DOHH2 (cell line): ENCODE measurements at regions not wholly inside any gene's neighbourhood (a gene's known extent, or its start where the extent isn't known, plus 50 kb on each side); places are given as distances from the start of the nearest gene placed in this dataset.

Experiments
- H3F3A ChIP-seq: fragments of 200-600 bp; sonication (generic), shearing (Covaris generic); 2 replicates; pipeline ENCODE4 v1.6.0; 2016; ENCODE audit warnings: antibody characterized with exemption, mild to moderate bottlenecking; ENCODE audit not compliant: control insufficient read depth, insufficient read depth
- H3K27ac ChIP-seq: fragments of 200-600 bp; sonication (generic); 2 replicates; pipeline ENCODE4 v1.5.1; 2014; ENCODE audit warnings: low read depth, mild to moderate bottlenecking, low read length, moderate library complexity
- H3K27me3 ChIP-seq: fragments of 200-600 bp; sonication (generic); 2 replicates; pipeline ENCODE4 v1.6.1; 2014; ENCODE audit warnings: mild to moderate bottlenecking, low read length, mixed read lengths; ENCODE audit not compliant: control insufficient read depth
- H3K36me3 ChIP-seq: fragments of 200-600 bp; sonication (generic); 2 replicates; pipeline ENCODE4 v1.6.1; 2014; ENCODE audit warnings: mild to moderate bottlenecking, low read length, moderate library complexity, mixed read lengths; ENCODE audit not compliant: control insufficient read depth
- H3K4me1 ChIP-seq: fragments of 200-600 bp; sonication (generic); 2 replicates; pipeline ENCODE4 v1.6.1; 2014; ENCODE audit warnings: mild to moderate bottlenecking, low read length, mixed read lengths; ENCODE audit not compliant: control insufficient read depth
- H3K4me2 ChIP-seq: fragments of 200-600 bp; sonication (generic); 2 replicates; pipeline ENCODE4 v1.6.0; 2014; ENCODE audit warnings: mild to moderate bottlenecking, low read length, moderate library complexity
- H3K4me3 ChIP-seq: fragments of 200-600 bp; sonication (generic); 2 replicates; pipeline ENCODE4 v1.5.1; 2014; ENCODE audit warnings: mild to moderate bottlenecking, low read length, mixed read lengths
- H3K79me2 ChIP-seq: fragments of 200-600 bp; sonication (generic); 2 replicates; pipeline ENCODE4 v1.6.1; 2014; ENCODE audit warnings: mild to moderate bottlenecking, low read length, mixed read lengths; ENCODE audit not compliant: control insufficient read depth
- H3K9me2 ChIP-seq: fragments of 200-600 bp; sonication (generic); replicated peaks from 2 replicates; pipeline ENCODE4 v1.6.1; 2014; ENCODE audit warnings: mild to moderate bottlenecking, low read length, mixed read lengths; ENCODE audit not compliant: control insufficient read depth
- H3K9me3 ChIP-seq: fragments of 200-600 bp; sonication (generic); 2 replicates; pipeline ENCODE4 v1.6.1; 2014; ENCODE audit warnings: antibody characterized with exemption, low read length, mixed read lengths; ENCODE audit not compliant: control insufficient read depth, insufficient read depth
- H4K20me1 ChIP-seq: fragments of 200-600 bp; sonication (generic); 2 replicates; pipeline ENCODE4 v1.6.0; 2014; ENCODE audit warnings: low read depth, mild to moderate bottlenecking, antibody characterized with exemption, low read length, moderate library complexity; ENCODE audit not compliant: control insufficient read depth, insufficient read depth
- EZH2phosphoT487 ChIP-seq: fragments of 200-600 bp; sonication (generic); IDR thresholded peaks from 2 replicates; pipeline ENCODE4 v1.6.1; 2017; ENCODE audit warnings: borderline replicate concordance, mild to moderate bottlenecking, antibody characterized with exemption, low read length, moderate library complexity, mixed read lengths
- TF ChIP-seq, protein P1 (sequence below): fragments of 200-600 bp; sonication (generic); IDR thresholded peaks from one replicate; pipeline ENCODE4 v1.5.1; 2014; ENCODE audit warnings: antibody characterized with exemption, mild to moderate bottlenecking, low read depth, low read length; ENCODE audit not compliant: poor library complexity, severe bottlenecking

DNA sequence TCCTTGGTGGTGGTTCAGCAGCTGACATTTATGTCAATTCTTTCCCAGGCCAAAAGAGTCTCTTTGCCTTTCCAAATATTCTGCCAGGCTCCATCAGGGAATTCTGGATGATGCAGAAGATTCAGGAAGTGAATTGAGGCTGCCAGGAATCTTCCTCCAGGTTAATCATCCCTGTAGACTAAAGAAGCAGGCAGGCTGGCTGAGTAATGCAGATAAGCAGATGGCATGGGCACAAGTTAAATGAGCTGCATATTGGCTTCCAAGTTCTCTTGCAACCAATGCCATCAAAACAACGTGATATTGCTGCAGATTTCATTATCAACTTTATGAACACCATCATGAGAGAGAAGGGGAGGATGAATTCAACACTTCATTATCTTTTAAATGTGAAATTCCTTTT lies 324.5 kb downstream of the KCNN2 start:
- no peak overlapping the region for H3K27ac ChIP-seq
- H3K4me2 ChIP-seq, result no peak overlapping the region
- no peaks in the 10 kb centered on the region for H3K4me1 ChIP-seq
- H3K36me3 ChIP-seq, result no peaks in the 10 kb centered on the region
- H3F3A ChIP-seq, result no peaks in the 10 kb centered on the region
- H3K9me3 ChIP-seq, result no peaks in the 10 kb centered on the region
- no peaks in the 10 kb centered on the region for H3K27me3 ChIP-seq
- TF ChIP-seq, protein P1, sequence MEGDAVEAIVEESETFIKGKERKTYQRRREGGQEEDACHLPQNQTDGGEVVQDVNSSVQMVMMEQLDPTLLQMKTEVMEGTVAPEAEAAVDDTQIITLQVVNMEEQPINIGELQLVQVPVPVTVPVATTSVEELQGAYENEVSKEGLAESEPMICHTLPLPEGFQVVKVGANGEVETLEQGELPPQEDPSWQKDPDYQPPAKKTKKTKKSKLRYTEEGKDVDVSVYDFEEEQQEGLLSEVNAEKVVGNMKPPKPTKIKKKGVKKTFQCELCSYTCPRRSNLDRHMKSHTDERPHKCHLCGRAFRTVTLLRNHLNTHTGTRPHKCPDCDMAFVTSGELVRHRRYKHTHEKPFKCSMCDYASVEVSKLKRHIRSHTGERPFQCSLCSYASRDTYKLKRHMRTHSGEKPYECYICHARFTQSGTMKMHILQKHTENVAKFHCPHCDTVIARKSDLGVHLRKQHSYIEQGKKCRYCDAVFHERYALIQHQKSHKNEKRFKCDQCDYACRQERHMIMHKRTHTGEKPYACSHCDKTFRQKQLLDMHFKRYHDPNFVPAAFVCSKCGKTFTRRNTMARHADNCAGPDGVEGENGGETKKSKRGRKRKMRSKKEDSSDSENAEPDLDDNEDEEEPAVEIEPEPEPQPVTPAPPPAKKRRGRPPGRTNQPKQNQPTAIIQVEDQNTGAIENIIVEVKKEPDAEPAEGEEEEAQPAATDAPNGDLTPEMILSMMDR, result no peak
- TF ChIP-seq EZH2phosphoT487, result no peak
- no peaks in the 10 kb centered on the region for H3K9me2 ChIP-seq
- H3K79me2 ChIP-seq, result no peaks in the 10 kb centered on the region
- H4K20me1 ChIP-seq, result no peaks in the 10 kb centered on the region
- no peak overlapping the region for H3K4me3 ChIP-seq

- no peaks in the 10 kb centered on the region for H3K36me3 ChIP-seq
- no peak for TF ChIP-seq EZH2phosphoT487
- TF ChIP-seq, protein P1, result no peak
- no peaks in the 10 kb centered on the region for H3K27me3 ChIP-seq
- H3K4me2 ChIP-seq, result no peak overlapping the region
- H3K79me2 ChIP-seq, result no peaks in the 10 kb centered on the region
- H3K9me2 ChIP-seq, result no peaks in the 10 kb centered on the region
- H3K9me3 ChIP-seq, result no peaks in the 10 kb centered on the region
- no peaks in the 10 kb centered on the region for H3K4me1 ChIP-seq
- H4K20me1 ChIP-seq, result no peaks in the 10 kb centered on the region
- H3K4me3 ChIP-seq, result no peak overlapping the region
- no peaks in the 10 kb centered on the region for H3F3A ChIP-seq
- H3K27ac ChIP-seq, result no peak overlapping the region
Observed at GRCh38 chr5:114678778-114679177, 316.9 kb downstream of the KCNN2 start.

GRCh38 chr5:114665551-114665950 lies 303.7 kb downstream of the KCNN2 start:
- Histone ChIP-seq H3K4me2 (no peak overlapping the region), H3K79me2 (no peaks in the 10 kb centered on the region), H4K20me1 (no peaks in the 10 kb centered on the region), H3K27me3 (no peaks in the 10 kb centered on the region), H3K36me3 (no peaks in the 10 kb centered on the region), H3F3A (no peaks in the 10 kb centered on the region), H3K27ac (no peak overlapping the region), H3K9me3 (peaks cover 2% of the 10 kb centered on the region; the same call in 1 of the 2 replicates), H3K4me1 (no peaks in the 10 kb centered on the region), H3K4me3 (no peak overlapping the region), H3K9me2 (no peaks in the 10 kb centered on the region)
- TF ChIP-seq, protein P1, result no peak
- TF ChIP-seq EZH2phosphoT487, result no peak

- TF ChIP-seq, protein P1, result no peak
- TF ChIP-seq EZH2phosphoT487, result no peak
Observed at GRCh38 chr5:114660791-114661190, 298.9 kb downstream of the KCNN2 start.

More at GRCh38 chr5:114660791-114661190, 298.9 kb downstream of the KCNN2 start:
- Histone ChIP-seq H3K79me2 (no peaks in the 10 kb centered on the region), H3K27me3 (no peaks in the 10 kb centered on the region), H3K27ac (no peak overlapping the region), H4K20me1 (no peaks in the 10 kb centered on the region), H3K9me2 (no peaks in the 10 kb centered on the region), H3K4me1 (no peaks in the 10 kb centered on the region), H3K4me2 (no peak overlapping the region), H3K4me3 (no peak overlapping the region), H3K9me3 (no peaks in the 10 kb centered on the region), H3K36me3 (no peaks in the 10 kb centered on the region), H3F3A (no peaks in the 10 kb centered on the region)
